ENCODE measurements at regions not wholly inside any gene's neighbourhood (a gene's known extent, or its start where the extent isn't known, plus 50 kb on each side); places are given as distances from the start of the nearest gene placed in this dataset.

DNA sequence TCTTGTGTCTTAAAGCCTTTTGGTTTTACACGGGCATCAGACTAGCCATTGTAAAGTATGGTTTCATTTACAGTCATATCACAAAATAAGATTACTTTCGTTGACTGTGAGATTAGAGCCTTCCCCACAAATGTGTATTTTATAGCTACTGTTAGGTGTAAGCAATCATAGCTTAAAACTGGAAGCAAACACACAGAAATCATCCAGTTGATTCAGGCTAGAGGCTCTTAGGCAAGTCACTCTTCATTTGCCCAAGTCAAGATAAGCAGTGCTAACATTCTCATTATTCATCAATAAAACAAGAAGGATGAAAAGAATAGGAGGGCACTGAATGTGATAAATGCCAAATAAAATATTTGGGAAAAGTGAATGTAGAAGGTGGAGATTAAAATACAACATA, 448.7 kb upstream of the FAM241A start:
- TF ChIP-seq, protein P1, sequence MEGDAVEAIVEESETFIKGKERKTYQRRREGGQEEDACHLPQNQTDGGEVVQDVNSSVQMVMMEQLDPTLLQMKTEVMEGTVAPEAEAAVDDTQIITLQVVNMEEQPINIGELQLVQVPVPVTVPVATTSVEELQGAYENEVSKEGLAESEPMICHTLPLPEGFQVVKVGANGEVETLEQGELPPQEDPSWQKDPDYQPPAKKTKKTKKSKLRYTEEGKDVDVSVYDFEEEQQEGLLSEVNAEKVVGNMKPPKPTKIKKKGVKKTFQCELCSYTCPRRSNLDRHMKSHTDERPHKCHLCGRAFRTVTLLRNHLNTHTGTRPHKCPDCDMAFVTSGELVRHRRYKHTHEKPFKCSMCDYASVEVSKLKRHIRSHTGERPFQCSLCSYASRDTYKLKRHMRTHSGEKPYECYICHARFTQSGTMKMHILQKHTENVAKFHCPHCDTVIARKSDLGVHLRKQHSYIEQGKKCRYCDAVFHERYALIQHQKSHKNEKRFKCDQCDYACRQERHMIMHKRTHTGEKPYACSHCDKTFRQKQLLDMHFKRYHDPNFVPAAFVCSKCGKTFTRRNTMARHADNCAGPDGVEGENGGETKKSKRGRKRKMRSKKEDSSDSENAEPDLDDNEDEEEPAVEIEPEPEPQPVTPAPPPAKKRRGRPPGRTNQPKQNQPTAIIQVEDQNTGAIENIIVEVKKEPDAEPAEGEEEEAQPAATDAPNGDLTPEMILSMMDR (IDR thresholded peaks at IDR 0.05): no peak
- no peak for TF ChIP-seq POLR2A (IDR thresholded peaks at IDR 0.05)

Data from right lobe of liver (tissue), 4 donors.